Smooth muscle cell (in vitro differentiated cells): ENCODE measurements at regions not wholly inside any gene's neighbourhood (a gene's known extent, or its start where the extent isn't known, plus 50 kb on each side); places are given as distances from the start of the nearest gene placed in this dataset.

Experiments
- DNase-seq: peaks from one replicate; lab custom pipeline; 2025; ENCODE audit not compliant: unreplicated experiment; lab: John Stamatoyannopoulos, UW
- H2AFZ ChIP-seq: fragments of 200-600 bp; sonication (generic); 2 replicates; pipeline ENCODE4 v1.6.0; 2016; ENCODE audit warnings: antibody characterized with exemption, low read depth, mild to moderate bottlenecking
- H3F3A ChIP-seq: fragments of 200-600 bp; sonication (generic); 2 replicates; pipeline ENCODE4 v1.6.0; 2017; ENCODE audit warnings: antibody characterized with exemption, low read depth
- H3K27ac ChIP-seq: fragments of 200-600 bp; sonication (generic); 2 replicates; pipeline ENCODE4 v1.5.1; 2016; ENCODE audit warnings: low read depth, mild to moderate bottlenecking
- H3K27me3 ChIP-seq: fragments of 200-600 bp; sonication (generic); 2 replicates; pipeline ENCODE4 v1.6.1; 2016; ENCODE audit warnings: low read depth, mild to moderate bottlenecking
- H3K36me3 ChIP-seq: fragments of 200-600 bp; sonication (generic); 2 replicates; pipeline ENCODE4 v1.5.1; 2016; ENCODE audit warnings: low read depth
- H3K4me1 ChIP-seq: fragments of 200-600 bp; sonication (generic); 2 replicates; pipeline ENCODE4 v1.5.1; 2016; ENCODE audit warnings: low read depth
- H3K4me2 ChIP-seq: fragments of 200-600 bp; sonication (generic); 2 replicates; pipeline ENCODE4 v1.6.0; 2016; ENCODE audit warnings: mild to moderate bottlenecking
- H3K4me3 ChIP-seq: fragments of 200-600 bp; sonication (generic); 2 replicates; pipeline ENCODE4 v1.5.1; 2016; ENCODE audit warnings: mild to moderate bottlenecking
- H3K79me2 ChIP-seq: fragments of 200-600 bp; sonication (generic); 2 replicates; pipeline ENCODE4 v1.6.0; 2016; ENCODE audit warnings: low read depth, mild to moderate bottlenecking
- H3K9ac ChIP-seq: fragments of 200-600 bp; sonication (generic); 2 replicates; pipeline ENCODE4 v1.6.0; 2016; ENCODE audit warnings: low read depth
- H3K9me3 ChIP-seq: fragments of 200-600 bp; sonication (generic); replicated peaks from 2 replicates; pipeline ENCODE4 v1.5.1; 2016; ENCODE audit warnings: low read depth
- H4K20me1 ChIP-seq: fragments of 200-600 bp; sonication (generic); 2 replicates; pipeline ENCODE4 v1.6.0; 2016; ENCODE audit warnings: low read depth
- CTCF ChIP-seq: fragments of 200-600 bp; sonication (generic); IDR thresholded peaks from 2 replicates; pipeline ENCODE4 v1.5.1; 2017; ENCODE audit warnings: borderline replicate concordance, mild to moderate bottlenecking, antibody characterized with exemption; ENCODE audit not compliant: insufficient read depth, poor library complexity, severe bottlenecking
- WGBS: methylation state at CpG from one replicate; pipeline ENCODE4 v1.1.7; 2016; ENCODE audit warnings: low lambda C conversion rate; 5-methylcytosine and 5-hydroxymethylcytosine counted together

GRCh38 chr15:94937242-94937641 is 705.9 kb downstream of the MCTP2 start:
- WGBS: 92% methylated on average over 2 of the region's 2 CpGs
- no peak overlapping the region for H3K4me3 ChIP-seq
- H2AFZ ChIP-seq: no peak overlapping the region
- no peaks in the 10 kb centered on the region for H3F3A ChIP-seq
- H3K9me3 ChIP-seq: no peaks in the 10 kb centered on the region
- no peaks in the 10 kb centered on the region for H3K4me1 ChIP-seq
- no peak for DNase-seq
- no peak for TF ChIP-seq CTCF
- no peaks in the 10 kb centered on the region for H3K79me2 ChIP-seq
- H3K4me2 ChIP-seq: no peak overlapping the region
- H3K27ac ChIP-seq: no peak overlapping the region
- H3K36me3 ChIP-seq: no peaks in the 10 kb centered on the region
- H3K9ac ChIP-seq: no peak overlapping the region
- no peaks in the 10 kb centered on the region for H3K27me3 ChIP-seq
- no peaks in the 10 kb centered on the region for H4K20me1 ChIP-seq

GRCh38 chr15:94943888-94944287 is 712.5 kb downstream of the MCTP2 start:
- no peak overlapping the region for H3K9ac ChIP-seq
- no peaks in the 10 kb centered on the region for H3K9me3 ChIP-seq
- H2AFZ ChIP-seq: no peak overlapping the region
- TF ChIP-seq CTCF: no peak
- H3K36me3 ChIP-seq: no peaks in the 10 kb centered on the region
- no peak for DNase-seq
- no peaks in the 10 kb centered on the region for H3K79me2 ChIP-seq
- H3K4me2 ChIP-seq: no peak overlapping the region
- no peaks in the 10 kb centered on the region for H4K20me1 ChIP-seq
- H3F3A ChIP-seq: no peaks in the 10 kb centered on the region
- H3K4me1 ChIP-seq: no peaks in the 10 kb centered on the region
- no peak overlapping the region for H3K4me3 ChIP-seq
- no peak overlapping the region for H3K27ac ChIP-seq
- no peaks in the 10 kb centered on the region for H3K27me3 ChIP-seq

- WGBS: 79% methylated on average over 2 of the region's 2 CpGs
Measured at GRCh38 chr15:94951538-94951937, 720.2 kb downstream of the MCTP2 start.

More at GRCh38 chr15:94951538-94951937, 720.2 kb downstream of the MCTP2 start:
- H3K4me2 ChIP-seq: no peak overlapping the region
- H3K4me1 ChIP-seq: no peaks in the 10 kb centered on the region
- no peaks in the 10 kb centered on the region for H3K36me3 ChIP-seq
- no peak for TF ChIP-seq CTCF
- no peak overlapping the region for H3K27ac ChIP-seq
- no peaks in the 10 kb centered on the region for H3F3A ChIP-seq
- H3K79me2 ChIP-seq: no peaks in the 10 kb centered on the region
- no peaks in the 10 kb centered on the region for H3K27me3 ChIP-seq
- H2AFZ ChIP-seq: no peak overlapping the region
- no peak overlapping the region for H3K9ac ChIP-seq
- no peaks in the 10 kb centered on the region for H4K20me1 ChIP-seq
- no peak overlapping the region for H3K4me3 ChIP-seq
- DNase-seq: no peak
- H3K9me3 ChIP-seq: no peaks in the 10 kb centered on the region
